ENCODE measurements at regions not wholly inside any gene's neighbourhood (a gene's known extent, or its start where the extent isn't known, plus 50 kb on each side); places are given as distances from the start of the nearest gene placed in this dataset.

- no peak for DNase-seq
Measured at GRCh38 chr4:34196375-34196774, 2047.9 kb downstream of the ARAP2 start.

GRCh38 chr4:34198966-34199365 is 2045.3 kb downstream of the ARAP2 start:
- DNase-seq = no peak

GRCh38 chr4:34200535-34200934 is 2043.8 kb downstream of the ARAP2 start:
- DNase-seq = no peak

GRCh38 chr4:34202154-34202553 is 2042.2 kb downstream of the ARAP2 start:
- no peak for DNase-seq

- no peak for DNase-seq
Measured at GRCh38 chr4:34220601-34221000, 2023.7 kb downstream of the ARAP2 start.

GRCh38 chr4:34221986-34222385 is 2022.3 kb downstream of the ARAP2 start:
- no peak for DNase-seq

- no peak for DNase-seq
Measured at GRCh38 chr4:34236118-34236517, 2008.2 kb downstream of the ARAP2 start.

GRCh38 chr4:34245276-34245675 is 1999.0 kb downstream of the ARAP2 start:
- no peak for DNase-seq

GRCh38 chr4:34250562-34250961 is 1993.8 kb downstream of the ARAP2 start:
- no peak for DNase-seq

GRCh38 chr4:34253239-34253638 is 1991.1 kb downstream of the ARAP2 start:
- no peak for DNase-seq

- no peak for DNase-seq
Measured at GRCh38 chr4:34258176-34258575, 1986.1 kb downstream of the ARAP2 start.

GRCh38 chr4:34261799-34262314 is 1982.5 kb downstream of the ARAP2 start:
- DNase-seq = no peak

GRCh38 chr4:34269613-34270012 is 1974.7 kb downstream of the ARAP2 start:
- no peak for DNase-seq

- no peak for DNase-seq
Measured at GRCh38 chr4:34271479-34272355, 1972.6 kb downstream of the ARAP2 start.

GRCh38 chr4:34279011-34279410 is 1965.3 kb downstream of the ARAP2 start:
- DNase-seq = no peak

GRCh38 chr4:34280131-34280530 is 1964.2 kb downstream of the ARAP2 start:
- DNase-seq = no peak

- DNase-seq = no peak
Measured at GRCh38 chr4:34281826-34282225, 1962.5 kb downstream of the ARAP2 start.

GRCh38 chr4:34289489-34289888 is 1954.8 kb downstream of the ARAP2 start:
- DNase-seq = no peak

- no peak for DNase-seq
Measured at GRCh38 chr4:34289962-34290361, 1954.4 kb downstream of the ARAP2 start.

GRCh38 chr4:34293459-34293858 is 1950.9 kb downstream of the ARAP2 start:
- DNase-seq = no peak

GRCh38 chr4:34309383-34309906 is 1934.9 kb downstream of the ARAP2 start:
- DNase-seq = no peak

- DNase-seq = no peak
Measured at GRCh38 chr4:34318773-34319172, 1925.5 kb downstream of the ARAP2 start.

- DNase-seq = no peak
Measured at GRCh38 chr4:34323549-34324320, 1920.6 kb downstream of the ARAP2 start.

GRCh38 chr4:34328939-34329338 is 1915.4 kb downstream of the ARAP2 start:
- DNase-seq = no peak
